ENCODE measurements at regions not wholly inside any gene's neighbourhood (a gene's known extent, or its start where the extent isn't known, plus 50 kb on each side); places are given as distances from the start of the nearest gene placed in this dataset.

- no peaks in the 10 kb centered on the region for H3K9me2 ChIP-seq (ENCODE audit: insufficient read depth, low read length)
- no peak overlapping the region for H3K9ac ChIP-seq (ENCODE audit: low read length)
- no peaks in the 10 kb centered on the region for H3F3A ChIP-seq (ENCODE audit: insufficient read depth, low read length, poor library complexity, severe bottlenecking)
- H3K79me2 ChIP-seq (replicated peaks; ENCODE audit: insufficient read depth, low read length), result no peaks in the 10 kb centered on the region
- TF ChIP-seq EZH2 (IDR thresholded peaks at IDR 0.05; ENCODE audit: borderline replicate concordance, insufficient read depth, low read length, poor library complexity, severe bottlenecking) (no peak), EP300 (conservative IDR thresholded peaks at IDR 0.05; ENCODE audit: poor library complexity, severe bottlenecking) (no peak), SMC3 (conservative IDR thresholded peaks at IDR 0.05; ENCODE audit: poor library complexity) (no peak), RAD21 (conservative IDR thresholded peaks at IDR 0.05) (no peak), MXI1 (conservative IDR thresholded peaks at IDR 0.05; ENCODE audit: poor library complexity, severe bottlenecking) (no peak), POLR2AphosphoS5 (IDR thresholded peaks at IDR 0.05) (no peak), REST (IDR thresholded peaks at IDR 0.05; ENCODE audit: borderline replicate concordance) (no peak), TAF1 (IDR thresholded peaks at IDR 0.05; ENCODE audit: low read depth) (no peak), CTCF (IDR thresholded peaks at IDR 0.05; ENCODE audit: poor library complexity, severe bottlenecking) (no peak)
- no peaks in the 10 kb centered on the region for H3K27me3 ChIP-seq (ENCODE audit: insufficient read depth, low read depth, low read length)
- no peaks in the 10 kb centered on the region for H4K20me1 ChIP-seq (ENCODE audit: insufficient read depth)
- H3K9me3 ChIP-seq (ENCODE audit: low read length), result no peaks in the 10 kb centered on the region
- H3K27ac ChIP-seq (ENCODE audit: low read length), result no peak overlapping the region
- no peak overlapping the region for H3K4me3 ChIP-seq (ENCODE audit: low read length)
- H3K4me2 ChIP-seq (ENCODE audit: low read length), result no peak overlapping the region
- H3K36me3 ChIP-seq (ENCODE audit: insufficient read depth, low read length), result no peaks in the 10 kb centered on the region
- H2AFZ ChIP-seq (ENCODE audit: low read depth, low read length), result no peak overlapping the region
Measured at GRCh38 chr5:5798462-5798861, 376.0 kb downstream of the ICE1 start.

- H3K4me2 ChIP-seq (ENCODE audit: low read length), result no peak overlapping the region
- no peaks in the 10 kb centered on the region for H3K27me3 ChIP-seq (ENCODE audit: insufficient read depth, low read depth, low read length)
- no peaks in the 10 kb centered on the region for H3K9me2 ChIP-seq (ENCODE audit: insufficient read depth, low read length)
- H3K9ac ChIP-seq (ENCODE audit: low read length), result no peak overlapping the region
- H2AFZ ChIP-seq (ENCODE audit: low read depth, low read length), result no peak overlapping the region
- no peak overlapping the region for H3K4me3 ChIP-seq (ENCODE audit: low read length)
- no peaks in the 10 kb centered on the region for H3K9me3 ChIP-seq (ENCODE audit: low read length)
- no peak overlapping the region for H3K27ac ChIP-seq (ENCODE audit: low read length)
- no peaks in the 10 kb centered on the region for H3F3A ChIP-seq (ENCODE audit: insufficient read depth, low read length, poor library complexity, severe bottlenecking)
- no peaks in the 10 kb centered on the region for H3K36me3 ChIP-seq (ENCODE audit: insufficient read depth, low read length)
- no peaks in the 10 kb centered on the region for H3K79me2 ChIP-seq (replicated peaks; ENCODE audit: insufficient read depth, low read length)
- H4K20me1 ChIP-seq (ENCODE audit: insufficient read depth), result no peaks in the 10 kb centered on the region
- TF ChIP-seq POLR2AphosphoS5 (IDR thresholded peaks at IDR 0.05), result no peak
- no peak for TF ChIP-seq EZH2 (IDR thresholded peaks at IDR 0.05; ENCODE audit: borderline replicate concordance, insufficient read depth, low read length, poor library complexity, severe bottlenecking)
- no peak for TF ChIP-seq REST (IDR thresholded peaks at IDR 0.05; ENCODE audit: borderline replicate concordance)
- TF ChIP-seq EP300 (conservative IDR thresholded peaks at IDR 0.05; ENCODE audit: poor library complexity, severe bottlenecking), result no peak
- no peak for TF ChIP-seq CTCF (IDR thresholded peaks at IDR 0.05; ENCODE audit: poor library complexity, severe bottlenecking)
- no peak for TF ChIP-seq MXI1 (conservative IDR thresholded peaks at IDR 0.05; ENCODE audit: poor library complexity, severe bottlenecking)
- TF ChIP-seq SMC3 (conservative IDR thresholded peaks at IDR 0.05; ENCODE audit: poor library complexity), result no peak
- TF ChIP-seq TAF1 (IDR thresholded peaks at IDR 0.05; ENCODE audit: low read depth), result no peak
- no peak for TF ChIP-seq RAD21 (conservative IDR thresholded peaks at IDR 0.05)
Measured at GRCh38 chr5:5798041-5798440, 375.6 kb downstream of the ICE1 start.

Data from neural cell (in vitro differentiated cells).